Neural cell (in vitro differentiated cells): ENCODE measurements at regions not wholly inside any gene's neighbourhood (a gene's known extent, or its start where the extent isn't known, plus 50 kb on each side); places are given as distances from the start of the nearest gene placed in this dataset.

Source experiments
- H2AFZ ChIP-seq: fragments of 200-600, 300-800 bp; sonication (generic), shearing (Covaris generic); 2 replicates; pipeline ENCODE4 v1.6.0; 2014; ENCODE audit warnings: low read depth, mild to moderate bottlenecking, antibody characterized with exemption, low read length, moderate library complexity
- H3F3A ChIP-seq: fragments of 200-600 bp; shearing (Covaris generic); 2 replicates; pipeline ENCODE4 v1.6.1; 2016; ENCODE audit warnings: mild to moderate bottlenecking, moderate library complexity, mixed read lengths, antibody characterized with exemption, low read length; ENCODE audit not compliant: insufficient read depth, poor library complexity, severe bottlenecking
- H3K27ac ChIP-seq: fragments of 200-600, 300-800 bp; sonication (generic), shearing (Covaris generic); 2 replicates; pipeline ENCODE4 v1.5.1; 2014; ENCODE audit warnings: mild to moderate bottlenecking, low read length, moderate library complexity
- H3K27me3 ChIP-seq: fragments of 300-800, 200-600 bp; sonication (generic), shearing (Covaris generic); 2 replicates; pipeline ENCODE4 v1.6.0; 2014; ENCODE audit warnings: mild to moderate bottlenecking, low read depth, low read length, moderate library complexity; ENCODE audit not compliant: insufficient read depth
- H3K36me3 ChIP-seq: fragments of 300-800, 200-600 bp; sonication (generic), shearing (Covaris generic); 2 replicates; pipeline ENCODE4 v1.5.1; 2014; ENCODE audit warnings: mild to moderate bottlenecking, antibody characterized with exemption, low read length, moderate library complexity; ENCODE audit not compliant: insufficient read depth
- H3K4me2 ChIP-seq: fragments of 300-800, 200-600 bp; sonication (generic), shearing (Covaris generic); 2 replicates; pipeline ENCODE4 v1.6.0; 2014; ENCODE audit warnings: mild to moderate bottlenecking, low read length
- H3K4me3 ChIP-seq: fragments of 300-800, 200-600 bp; sonication (generic), shearing (Covaris generic); 2 replicates; pipeline ENCODE4 v1.5.1; 2014; ENCODE audit warnings: mild to moderate bottlenecking, low read length, moderate library complexity
- H3K79me2 ChIP-seq: fragments of 200-600 bp; shearing (Covaris generic); replicated peaks from 2 replicates; pipeline ENCODE4 v1.6.0; 2014; ENCODE audit warnings: mild to moderate bottlenecking, low read length, moderate library complexity; ENCODE audit not compliant: insufficient read depth
- H3K9ac ChIP-seq: fragments of 300-800, 200-600 bp; sonication (generic), shearing (Covaris generic); 2 replicates; pipeline ENCODE4 v1.6.1; 2016; ENCODE audit warnings: mild to moderate bottlenecking, low read length, mixed read lengths
- H3K9me2 ChIP-seq: fragments of 200-600 bp; shearing (Covaris generic); 2 replicates; pipeline ENCODE4 v1.6.1; 2016; ENCODE audit warnings: mild to moderate bottlenecking, low read length, mixed read lengths; ENCODE audit not compliant: insufficient read depth
- H3K9me3 ChIP-seq: fragments of 200-600, 300-800 bp; sonication (generic), shearing (Covaris generic); 2 replicates; pipeline ENCODE4 v1.6.1; 2016; ENCODE audit warnings: mild to moderate bottlenecking, mixed run types, low read length, moderate library complexity, mixed read lengths
- H4K20me1 ChIP-seq: fragments of 200-600 bp; shearing (Covaris generic); 2 replicates; pipeline ENCODE4 v1.6.1; 2016; ENCODE audit warnings: mild to moderate bottlenecking, mixed run types; ENCODE audit not compliant: insufficient read depth
- CTCF ChIP-seq: fragments of 450-650 bp; IDR thresholded peaks from 2 replicates; pipeline ENCODE4 v1.5.1; 2014; ENCODE audit warnings: antibody characterized with exemption, mild to moderate bottlenecking, moderate library complexity; ENCODE audit not compliant: poor library complexity, severe bottlenecking
- EP300 ChIP-seq: fragments of 450-650 bp; conservative IDR thresholded peaks from 2 replicates; pipeline ENCODE4 v1.6.1; 2014; ENCODE audit warnings: antibody characterized with exemption, mild to moderate bottlenecking, moderate library complexity; ENCODE audit not compliant: poor library complexity, severe bottlenecking
- EZH2 ChIP-seq: fragments of 200-600, 300-800 bp; shearing (Covaris generic), sonication (generic); IDR thresholded peaks from 2 replicates; pipeline ENCODE4 v1.6.1; 2014; ENCODE audit warnings: antibody characterized with exemption, low read length, borderline replicate concordance, mild to moderate bottlenecking; ENCODE audit not compliant: insufficient read depth, poor library complexity, severe bottlenecking
- MXI1 ChIP-seq: fragments of 450-650 bp; conservative IDR thresholded peaks from 2 replicates; pipeline ENCODE4 v1.6.1; 2014; ENCODE audit warnings: antibody characterized with exemption, mild to moderate bottlenecking; ENCODE audit not compliant: poor library complexity, severe bottlenecking
- POLR2AphosphoS5 ChIP-seq: IDR thresholded peaks from 2 replicates; pipeline ENCODE4 v1.6.1; 2012
- RAD21 ChIP-seq: fragments of 450-650 bp; conservative IDR thresholded peaks from 2 replicates; pipeline ENCODE4 v1.6.1; 2014; ENCODE audit warnings: antibody characterized with exemption, mild to moderate bottlenecking, moderate library complexity
- SMC3 ChIP-seq: fragments of 450-650 bp; conservative IDR thresholded peaks from 2 replicates; pipeline ENCODE4 v1.6.1; 2014; ENCODE audit warnings: antibody characterized with exemption, mild to moderate bottlenecking, moderate library complexity; ENCODE audit not compliant: poor library complexity
- TAF1 ChIP-seq: IDR thresholded peaks from 2 replicates; pipeline ENCODE4 v1.6.1; 2012; ENCODE audit warnings: low read depth
- TF ChIP-seq, protein P1 (sequence below): IDR thresholded peaks from 2 replicates; pipeline ENCODE4 v1.6.1; 2012; ENCODE audit warnings: borderline replicate concordance

- Histone ChIP-seq H3K9me2 (no peaks in the 10 kb centered on the region), H3K9ac (no peak overlapping the region), H3K27ac (no peak overlapping the region), H3K79me2 (no peaks in the 10 kb centered on the region), H4K20me1 (no peaks in the 10 kb centered on the region), H3F3A (no peaks in the 10 kb centered on the region), H3K36me3 (no peaks in the 10 kb centered on the region), H3K27me3 (no peaks in the 10 kb centered on the region), H3K4me2 (no peak overlapping the region), H3K9me3 (no peaks in the 10 kb centered on the region), H2AFZ (no peak overlapping the region), H3K4me3 (no peak overlapping the region)
- TF ChIP-seq, protein P1, sequence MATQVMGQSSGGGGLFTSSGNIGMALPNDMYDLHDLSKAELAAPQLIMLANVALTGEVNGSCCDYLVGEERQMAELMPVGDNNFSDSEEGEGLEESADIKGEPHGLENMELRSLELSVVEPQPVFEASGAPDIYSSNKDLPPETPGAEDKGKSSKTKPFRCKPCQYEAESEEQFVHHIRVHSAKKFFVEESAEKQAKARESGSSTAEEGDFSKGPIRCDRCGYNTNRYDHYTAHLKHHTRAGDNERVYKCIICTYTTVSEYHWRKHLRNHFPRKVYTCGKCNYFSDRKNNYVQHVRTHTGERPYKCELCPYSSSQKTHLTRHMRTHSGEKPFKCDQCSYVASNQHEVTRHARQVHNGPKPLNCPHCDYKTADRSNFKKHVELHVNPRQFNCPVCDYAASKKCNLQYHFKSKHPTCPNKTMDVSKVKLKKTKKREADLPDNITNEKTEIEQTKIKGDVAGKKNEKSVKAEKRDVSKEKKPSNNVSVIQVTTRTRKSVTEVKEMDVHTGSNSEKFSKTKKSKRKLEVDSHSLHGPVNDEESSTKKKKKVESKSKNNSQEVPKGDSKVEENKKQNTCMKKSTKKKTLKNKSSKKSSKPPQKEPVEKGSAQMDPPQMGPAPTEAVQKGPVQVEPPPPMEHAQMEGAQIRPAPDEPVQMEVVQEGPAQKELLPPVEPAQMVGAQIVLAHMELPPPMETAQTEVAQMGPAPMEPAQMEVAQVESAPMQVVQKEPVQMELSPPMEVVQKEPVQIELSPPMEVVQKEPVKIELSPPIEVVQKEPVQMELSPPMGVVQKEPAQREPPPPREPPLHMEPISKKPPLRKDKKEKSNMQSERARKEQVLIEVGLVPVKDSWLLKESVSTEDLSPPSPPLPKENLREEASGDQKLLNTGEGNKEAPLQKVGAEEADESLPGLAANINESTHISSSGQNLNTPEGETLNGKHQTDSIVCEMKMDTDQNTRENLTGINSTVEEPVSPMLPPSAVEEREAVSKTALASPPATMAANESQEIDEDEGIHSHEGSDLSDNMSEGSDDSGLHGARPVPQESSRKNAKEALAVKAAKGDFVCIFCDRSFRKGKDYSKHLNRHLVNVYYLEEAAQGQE = no peak
- TF ChIP-seq CTCF = no peak
- TF ChIP-seq MXI1 = no peak
- no peak for TF ChIP-seq POLR2AphosphoS5
- TF ChIP-seq SMC3 = no peak
- no peak for TF ChIP-seq TAF1
- no peak for TF ChIP-seq EP300
- TF ChIP-seq RAD21 = no peak
- no peak for TF ChIP-seq EZH2
These were observed 1168.2 kb downstream of the CDH12 start for GRCh38 chr5:21684992-21685391.

DNA sequence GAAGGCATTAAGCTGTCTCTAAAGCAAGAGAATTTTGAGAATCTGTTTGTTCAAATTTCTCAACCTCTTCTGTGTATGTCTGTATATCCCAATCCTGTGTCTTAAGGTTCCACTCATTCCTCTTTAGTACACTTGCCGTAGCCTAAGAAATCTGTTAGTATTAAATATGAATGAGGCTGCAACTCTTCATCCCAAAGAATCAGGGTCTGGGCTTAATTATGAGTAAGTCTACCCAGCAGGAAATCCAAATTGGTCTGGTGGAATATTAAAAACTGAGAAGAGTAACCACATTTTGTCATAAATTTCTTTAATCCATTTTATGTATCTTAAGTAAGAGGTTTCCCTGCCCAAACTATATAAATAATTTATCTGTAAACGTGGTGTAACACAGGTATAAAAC, 1171.2 kb downstream of the CDH12 start:
- H2AFZ ChIP-seq = no peak overlapping the region
- H3K9ac ChIP-seq = no peak overlapping the region
- no peaks in the 10 kb centered on the region for H3F3A ChIP-seq
- H3K9me3 ChIP-seq = no peaks in the 10 kb centered on the region
- no peak overlapping the region for H3K4me3 ChIP-seq
- TF ChIP-seq TAF1 (no peak), SMC3 (no peak), POLR2AphosphoS5 (no peak), CTCF (no peak), EZH2 (no peak), MXI1 (no peak), EP300 (no peak), RAD21 (no peak)
- TF ChIP-seq, protein P1 = no peak
- no peak overlapping the region for H3K4me2 ChIP-seq
- H3K79me2 ChIP-seq = no peaks in the 10 kb centered on the region
- H3K36me3 ChIP-seq = no peaks in the 10 kb centered on the region
- H3K27ac ChIP-seq = no peak overlapping the region
- no peaks in the 10 kb centered on the region for H3K9me2 ChIP-seq
- H3K27me3 ChIP-seq = no peaks in the 10 kb centered on the region
- no peaks in the 10 kb centered on the region for H4K20me1 ChIP-seq
